ENCODE measurements at regions not wholly inside any gene's neighbourhood (a gene's known extent, or its start where the extent isn't known, plus 50 kb on each side); places are given as distances from the start of the nearest gene placed in this dataset.

DNA sequence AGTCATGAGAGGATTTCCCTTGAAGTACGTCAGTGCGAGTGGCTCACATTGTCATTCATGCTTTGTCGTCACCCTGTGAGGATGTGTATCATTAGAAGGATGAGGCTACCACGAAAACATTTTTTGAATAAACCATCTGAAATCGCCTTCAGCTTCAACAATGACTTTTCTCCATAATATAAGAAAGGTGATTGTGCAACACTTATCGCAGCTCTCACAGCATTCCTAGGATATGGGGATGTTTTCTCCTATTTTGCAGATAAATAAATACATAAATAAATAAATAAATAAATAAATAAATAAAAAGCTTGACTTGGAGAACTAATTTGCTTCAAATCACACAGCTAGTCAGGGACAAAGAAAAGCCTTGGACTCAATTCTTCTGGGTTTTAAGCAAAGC lies 326.5 kb downstream of the FOXA2 start:
- no peak for DNase-seq (ENCODE audit: extremely low read depth in 1 of 2, low read depth in 1 of 2)

GRCh38 chr20:22248051-22248667 lies 336.2 kb downstream of the FOXA2 start:
- no peak for DNase-seq (ENCODE audit: extremely low read depth in 1 of 2, low read depth in 1 of 2)

GRCh38 chr20:22245139-22245538 lies 339.2 kb downstream of the FOXA2 start:
- no peak for DNase-seq (ENCODE audit: extremely low read depth in 1 of 2, low read depth in 1 of 2)

- no peak for DNase-seq (ENCODE audit: extremely low read depth in 1 of 2, low read depth in 1 of 2)
Measured at GRCh38 chr20:22243067-22243466, 341.3 kb downstream of the FOXA2 start.

DNA sequence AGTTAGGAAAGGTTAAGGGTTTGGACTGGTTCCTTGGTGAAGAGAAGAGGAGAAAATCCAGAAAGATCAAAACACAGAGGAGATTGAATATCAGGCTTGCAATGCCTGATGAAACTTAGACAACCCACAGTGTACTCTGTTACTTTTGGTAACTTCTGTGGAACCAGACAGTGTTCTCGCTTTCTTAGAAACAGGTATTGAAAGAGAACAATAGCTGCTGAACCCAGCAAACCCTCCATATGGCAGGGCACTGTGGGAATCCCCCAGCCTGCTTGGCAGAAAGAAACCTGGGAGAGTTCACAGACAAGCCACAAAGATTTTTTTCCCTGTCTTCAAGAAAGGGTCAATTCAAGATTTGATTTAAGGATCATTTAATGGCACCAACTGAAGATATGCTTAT lies 342.8 kb downstream of the FOXA2 start:
- no peak for DNase-seq (ENCODE audit: extremely low read depth in 1 of 2, low read depth in 1 of 2)

DNA sequence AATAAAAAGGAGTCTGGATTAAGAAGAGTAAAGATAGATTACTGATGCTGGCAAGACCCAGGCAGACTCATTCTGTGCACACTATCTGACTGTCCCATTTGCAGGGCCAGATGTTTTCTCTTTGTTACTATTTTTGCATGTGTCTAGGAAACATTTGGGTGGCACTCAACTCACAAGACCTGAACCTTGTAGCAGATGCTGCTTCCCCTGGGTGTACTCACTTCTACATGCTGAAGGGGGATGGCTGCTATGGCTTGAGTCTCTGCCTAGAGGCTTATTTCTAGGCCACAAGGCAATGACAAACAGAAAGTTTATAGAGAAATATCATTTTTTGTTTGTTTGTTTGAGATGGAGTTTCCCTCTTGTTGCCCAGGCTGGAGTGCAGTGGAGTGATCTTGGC lies 351.4 kb downstream of the FOXA2 start:
- no peak for DNase-seq (ENCODE audit: extremely low read depth in 1 of 2, low read depth in 1 of 2)

GRCh38 chr20:22232473-22232872 lies 351.9 kb downstream of the FOXA2 start:
- DNase-seq (ENCODE audit: extremely low read depth in 1 of 2, low read depth in 1 of 2): no peak

- no peak for DNase-seq (ENCODE audit: extremely low read depth in 1 of 2, low read depth in 1 of 2)
Measured at GRCh38 chr20:22226849-22227700, 357.3 kb downstream of the FOXA2 start.

DNA sequence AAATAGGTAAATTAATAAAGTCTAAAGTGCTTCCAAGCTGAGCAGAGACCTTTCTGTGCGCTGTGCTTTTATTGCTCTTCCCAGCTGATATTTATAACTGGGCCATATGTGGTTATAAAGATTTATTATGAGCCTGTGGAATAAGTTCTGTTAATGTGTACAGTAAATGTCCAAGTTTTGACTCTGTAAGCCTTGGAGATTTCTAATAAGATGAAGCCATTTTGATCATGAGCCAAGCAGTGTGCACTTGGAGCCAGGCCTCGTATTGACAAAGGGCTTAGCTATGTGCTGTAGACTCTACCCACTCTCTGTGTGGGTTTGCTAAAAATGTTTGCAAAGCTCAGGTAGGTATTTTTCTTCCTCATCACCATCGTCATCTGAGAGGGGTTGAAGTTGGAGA lies 361.1 kb downstream of the FOXA2 start:
- DNase-seq (ENCODE audit: extremely low read depth in 1 of 2, low read depth in 1 of 2): no peak

- no peak for DNase-seq (ENCODE audit: extremely low read depth in 1 of 2, low read depth in 1 of 2)
Measured at GRCh38 chr20:22217712-22218352, 366.5 kb downstream of the FOXA2 start.

- DNase-seq (ENCODE audit: extremely low read depth in 1 of 2, low read depth in 1 of 2): no peak
Measured at GRCh38 chr20:22216984-22217383, 367.4 kb downstream of the FOXA2 start.

GRCh38 chr20:22214296-22214695 lies 370.1 kb downstream of the FOXA2 start:
- no peak for DNase-seq (ENCODE audit: extremely low read depth in 1 of 2, low read depth in 1 of 2)

DNA sequence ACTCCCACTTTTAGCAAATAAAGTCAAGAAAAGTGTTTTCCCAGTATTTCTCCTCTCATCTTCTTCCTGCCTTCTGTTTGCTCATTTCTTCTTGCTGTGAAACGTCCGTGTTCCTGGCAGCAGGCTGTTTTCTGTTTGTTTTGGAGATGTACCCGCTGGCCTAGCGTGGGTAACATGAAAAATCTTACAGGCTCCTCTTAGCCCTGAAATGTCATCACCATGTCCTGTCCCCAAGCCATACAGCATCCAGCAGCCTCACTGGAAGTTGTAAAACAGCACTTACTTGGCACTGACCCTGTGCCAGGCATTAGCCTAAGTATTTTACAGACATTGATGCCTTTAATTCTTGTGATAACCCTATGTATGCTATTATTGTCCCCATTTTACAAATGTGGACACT lies 371.1 kb downstream of the FOXA2 start:
- DNase-seq (ENCODE audit: extremely low read depth in 1 of 2, low read depth in 1 of 2): no peak

- no peak for DNase-seq (ENCODE audit: extremely low read depth in 1 of 2, low read depth in 1 of 2)
Measured at GRCh38 chr20:22207280-22207679, 377.1 kb downstream of the FOXA2 start.

DNA sequence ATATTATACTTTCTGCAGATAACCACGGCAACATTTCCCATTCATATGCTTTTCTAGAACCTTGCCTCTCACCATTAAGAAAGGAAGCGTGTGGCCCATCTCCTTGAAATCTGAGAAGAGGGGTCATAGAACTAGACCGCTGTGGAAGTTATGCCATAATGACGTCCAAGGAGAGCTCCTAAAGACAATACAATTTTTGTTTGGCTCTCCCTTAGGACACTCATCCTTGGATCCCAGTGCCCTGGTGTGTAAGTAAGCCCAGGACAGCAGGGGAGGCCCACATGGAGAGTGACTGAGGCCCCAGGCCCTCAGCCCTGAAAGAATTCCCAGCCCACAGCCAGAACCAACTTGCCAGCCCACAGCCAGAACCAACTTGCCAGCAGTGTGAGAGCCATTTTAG lies 379.6 kb downstream of the FOXA2 start:
- DNase-seq (ENCODE audit: extremely low read depth in 1 of 2, low read depth in 1 of 2): no peak

DNA sequence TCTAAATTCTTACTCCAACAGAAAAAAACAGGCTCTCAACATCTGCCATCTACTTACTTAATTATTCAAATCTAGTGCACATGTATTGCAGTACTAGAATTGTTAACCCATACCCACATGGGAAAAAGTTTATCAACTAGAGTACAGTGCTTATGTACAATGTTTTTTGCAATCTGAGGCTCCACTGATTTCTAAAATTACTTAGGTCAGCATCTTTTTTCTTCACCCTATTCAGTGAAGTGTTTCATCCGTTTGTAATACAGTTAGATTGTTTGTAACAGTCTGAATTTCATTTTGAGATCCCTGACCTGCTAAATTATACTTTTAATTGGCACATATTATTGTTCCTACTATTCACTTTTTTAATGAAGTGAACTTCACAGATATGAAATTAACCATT lies 402.2 kb downstream of the FOXA2 start:
- DNase-seq (ENCODE audit: extremely low read depth in 1 of 2, low read depth in 1 of 2): no peak

DNA sequence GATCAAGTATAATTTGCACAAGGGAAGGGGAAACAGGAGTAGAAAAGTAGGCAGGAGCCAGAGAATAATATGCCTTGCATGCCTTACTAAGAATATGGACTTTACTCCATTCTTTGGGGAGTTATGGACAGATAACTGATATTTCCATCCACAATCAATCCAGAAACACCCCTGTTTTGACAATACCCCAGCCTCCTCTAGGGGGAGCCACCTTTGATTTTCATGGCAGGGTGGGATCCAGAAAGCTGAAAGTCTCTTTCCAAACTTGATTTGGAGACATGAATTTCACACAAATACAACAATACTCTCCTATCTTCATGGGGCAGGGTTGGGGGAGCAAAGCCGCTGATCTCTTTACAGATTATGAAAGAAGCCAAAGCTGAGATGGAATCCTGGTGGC lies 404.1 kb downstream of the FOXA2 start:
- DNase-seq (ENCODE audit: extremely low read depth in 1 of 2, low read depth in 1 of 2): no peak

- no peak for DNase-seq (ENCODE audit: extremely low read depth in 1 of 2, low read depth in 1 of 2)
Measured at GRCh38 chr20:22160101-22160652, 424.2 kb downstream of the FOXA2 start.

GRCh38 chr20:22159276-22159675 lies 425.1 kb downstream of the FOXA2 start:
- DNase-seq (ENCODE audit: extremely low read depth in 1 of 2, low read depth in 1 of 2): no peak

DNA sequence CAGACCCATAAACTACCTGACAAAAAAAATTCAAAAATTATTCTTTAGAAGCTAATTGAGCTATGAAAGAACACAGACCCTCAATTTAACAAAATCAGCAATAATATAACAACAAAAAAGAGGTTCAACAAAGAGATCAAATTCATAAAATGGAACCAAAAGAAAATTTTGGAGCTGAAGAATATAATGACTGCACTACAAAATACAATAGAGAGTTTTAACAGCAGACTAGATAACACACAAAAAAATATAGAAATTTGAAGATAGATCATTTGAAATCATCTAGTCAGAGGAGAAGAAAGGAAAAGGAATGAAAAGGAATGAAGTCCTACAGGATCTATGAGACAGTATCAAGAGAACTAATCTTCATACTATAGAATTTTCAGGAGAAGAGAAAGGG lies 422.1 kb downstream of the PAX1 start:
- DNase-seq (ENCODE audit: extremely low read depth in 1 of 2, low read depth in 1 of 2): no peak

- no peak for DNase-seq (ENCODE audit: extremely low read depth in 1 of 2, low read depth in 1 of 2)
Measured at GRCh38 chr20:22106308-22106938, 401.0 kb downstream of the PAX1 start.
